OCI-LY3 (cell line): ENCODE measurements at regions not wholly inside any gene's neighbourhood (a gene's known extent, or its start where the extent isn't known, plus 50 kb on each side); places are given as distances from the start of the nearest gene placed in this dataset.

ENCODE experiments used
- CTCF ChIP-seq: fragments of 200-600, 300-600 bp; sonication (generic); IDR thresholded peaks from 2 replicates; pipeline ENCODE4 v1.5.1; 2014; ENCODE audit warnings: antibody characterized with exemption, low read length, low read depth
- EZH2phosphoT487 ChIP-seq: fragments of 200-600 bp; shearing (Covaris generic); IDR thresholded peaks from 2 replicates; pipeline ENCODE4 v1.6.1; 2018; ENCODE audit warnings: antibody characterized with exemption, mixed run types, low read depth

DNA sequence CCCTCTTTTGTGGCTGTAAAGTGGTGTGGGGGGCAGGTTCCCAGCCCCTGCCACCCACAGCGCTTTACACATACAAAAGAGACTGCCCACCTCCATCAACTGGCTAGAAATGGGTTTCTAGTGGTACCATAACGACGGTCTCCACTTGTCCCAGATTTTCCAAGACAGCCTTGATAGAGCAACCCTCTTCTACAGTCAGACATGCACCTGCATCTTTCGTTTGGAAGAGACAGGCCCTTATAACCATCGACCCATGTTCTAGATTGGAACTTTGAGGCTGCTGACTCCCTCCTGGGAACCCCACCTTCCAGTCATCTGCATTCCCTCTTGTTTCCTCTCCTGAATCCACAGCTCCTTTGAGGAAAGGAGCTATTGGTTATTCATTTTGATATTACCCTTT is 63.1 kb downstream of the GSX1 start:
- TF ChIP-seq CTCF (no peak), EZH2phosphoT487 (no peak)
